ENCODE measurements at regions not wholly inside any gene's neighbourhood (a gene's known extent, or its start where the extent isn't known, plus 50 kb on each side); places are given as distances from the start of the nearest gene placed in this dataset.

GRCh38 chr17:70976447-70976846 lies 807.1 kb downstream of the KCNJ2 start:
- H3K4me3 ChIP-seq (ENCODE audit: low read length) = no peak overlapping the region
- no peak for TF ChIP-seq ZNF274 (IDR thresholded peaks at IDR 0.05; ENCODE audit: low read depth, low read length)

- no peak overlapping the region for H3K4me3 ChIP-seq (ENCODE audit: low read length)
- no peak for TF ChIP-seq ZNF274 (IDR thresholded peaks at IDR 0.05; ENCODE audit: low read depth, low read length)
Measured at GRCh38 chr17:70984873-70985272, 815.5 kb downstream of the KCNJ2 start.

- H3K4me3 ChIP-seq (ENCODE audit: low read length) = no peak overlapping the region
- no peak for TF ChIP-seq ZNF274 (IDR thresholded peaks at IDR 0.05; ENCODE audit: low read depth, low read length)
Measured at GRCh38 chr17:70987867-70988340, 818.6 kb downstream of the KCNJ2 start.

GRCh38 chr17:70988622-70989021 lies 819.3 kb downstream of the KCNJ2 start:
- no peak overlapping the region for H3K4me3 ChIP-seq (ENCODE audit: low read length)
- TF ChIP-seq ZNF274 (IDR thresholded peaks at IDR 0.05; ENCODE audit: low read depth, low read length) = no peak

- H3K4me3 ChIP-seq (ENCODE audit: low read length) = no peak overlapping the region
- TF ChIP-seq ZNF274 (IDR thresholded peaks at IDR 0.05; ENCODE audit: low read depth, low read length) = no peak
Measured at GRCh38 chr17:70989280-70989679, 819.9 kb downstream of the KCNJ2 start.

- TF ChIP-seq ZNF274 (IDR thresholded peaks at IDR 0.05; ENCODE audit: low read depth, low read length) = no peak
- no peak overlapping the region for H3K4me3 ChIP-seq (ENCODE audit: low read length)
Measured at GRCh38 chr17:70994194-70994593, 824.9 kb downstream of the KCNJ2 start.

GRCh38 chr17:70995997-70996396 lies 826.7 kb downstream of the KCNJ2 start:
- no peak for TF ChIP-seq ZNF274 (IDR thresholded peaks at IDR 0.05; ENCODE audit: low read depth, low read length)
- no peak overlapping the region for H3K4me3 ChIP-seq (ENCODE audit: low read length)

- no peak overlapping the region for H3K4me3 ChIP-seq (ENCODE audit: low read length)
Measured at GRCh38 chr17:71003736-71004135, 834.4 kb downstream of the KCNJ2 start.

GRCh38 chr17:71004413-71004812 lies 835.1 kb downstream of the KCNJ2 start:
- no peak overlapping the region for H3K4me3 ChIP-seq (ENCODE audit: low read length)
- TF ChIP-seq ZNF274 (IDR thresholded peaks at IDR 0.05; ENCODE audit: low read depth, low read length) = no peak

More at GRCh38 chr17:71003736-71004135, 834.4 kb downstream of the KCNJ2 start:
- TF ChIP-seq ZNF274 (IDR thresholded peaks at IDR 0.05; ENCODE audit: low read depth, low read length) = no peak

- no peak overlapping the region for H3K4me3 ChIP-seq (ENCODE audit: low read length)
Measured at GRCh38 chr17:71011391-71011790, 842.1 kb downstream of the KCNJ2 start.

GRCh38 chr17:71019699-71020098 lies 850.4 kb downstream of the KCNJ2 start:
- TF ChIP-seq ZNF274 (IDR thresholded peaks at IDR 0.05; ENCODE audit: low read depth, low read length) = no peak

More at GRCh38 chr17:71011391-71011790, 842.1 kb downstream of the KCNJ2 start:
- TF ChIP-seq ZNF274 (IDR thresholded peaks at IDR 0.05; ENCODE audit: low read depth, low read length) = no peak

GRCh38 chr17:71022758-71023157 lies 853.4 kb downstream of the KCNJ2 start:
- H3K4me3 ChIP-seq (ENCODE audit: low read length) = no peak overlapping the region
- no peak for TF ChIP-seq ZNF274 (IDR thresholded peaks at IDR 0.05; ENCODE audit: low read depth, low read length)

More at GRCh38 chr17:71019699-71020098, 850.4 kb downstream of the KCNJ2 start:
- no peak overlapping the region for H3K4me3 ChIP-seq (ENCODE audit: low read length)

- no peak for TF ChIP-seq ZNF274 (IDR thresholded peaks at IDR 0.05; ENCODE audit: low read depth, low read length)
Measured at GRCh38 chr17:71023249-71024030, 854.1 kb downstream of the KCNJ2 start.

GRCh38 chr17:71024172-71024571 lies 854.8 kb downstream of the KCNJ2 start:
- TF ChIP-seq ZNF274 (IDR thresholded peaks at IDR 0.05; ENCODE audit: low read depth, low read length) = no peak
- no peak overlapping the region for H3K4me3 ChIP-seq (ENCODE audit: low read length)

More at GRCh38 chr17:71023249-71024030, 854.1 kb downstream of the KCNJ2 start:
- no peak overlapping the region for H3K4me3 ChIP-seq (ENCODE audit: low read length)

GRCh38 chr17:71024969-71025368 lies 855.6 kb downstream of the KCNJ2 start:
- H3K4me3 ChIP-seq (ENCODE audit: low read length) = no peak overlapping the region
- no peak for TF ChIP-seq ZNF274 (IDR thresholded peaks at IDR 0.05; ENCODE audit: low read depth, low read length)

Measured in GM08714 (cell line).